ENCODE measurements at regions not wholly inside any gene's neighbourhood (a gene's known extent, or its start where the extent isn't known, plus 50 kb on each side); places are given as distances from the start of the nearest gene placed in this dataset.
A peak's percentile ranks its signal among the peaks of the same experiment; 100 is the strongest.

GRCh38 chr2:134129900-134130537 is 123.9 kb upstream of the MGAT5 start:
- no peak for DNase-seq

GRCh38 chr2:134131681-134132489 is 122.0 kb upstream of the MGAT5 start:
- DNase-seq: no peak

GRCh38 chr2:134132490-134132857 is 121.4 kb upstream of the MGAT5 start:
- no peak for DNase-seq

- DNase-seq: no peak
Observed at GRCh38 chr2:134133622-134134312, 120.1 kb upstream of the MGAT5 start.

- no peak for DNase-seq
Observed at GRCh38 chr2:134134313-134134706, 119.6 kb upstream of the MGAT5 start.

GRCh38 chr2:134134827-134135226 is 119.0 kb upstream of the MGAT5 start:
- no peak for DNase-seq

GRCh38 chr2:134135793-134136192 is 118.1 kb upstream of the MGAT5 start:
- DNase-seq: no peak

- no peak for DNase-seq
Observed at GRCh38 chr2:134136731-134137130, 117.1 kb upstream of the MGAT5 start.

GRCh38 chr2:134137182-134137611 is 116.7 kb upstream of the MGAT5 start:
- peak; percentile 49 to 61 for DNase-seq

- DNase-seq: no peak
Observed at GRCh38 chr2:134138115-134138514, 115.8 kb upstream of the MGAT5 start.

- DNase-seq: no peak
Observed at GRCh38 chr2:134139611-134140010, 114.3 kb upstream of the MGAT5 start.

- no peak for DNase-seq
Observed at GRCh38 chr2:134140251-134140661, 113.6 kb upstream of the MGAT5 start.

- DNase-seq: no peak
Observed at GRCh38 chr2:134141598-134142340, 112.1 kb upstream of the MGAT5 start.

GRCh38 chr2:134142341-134142738 is 111.5 kb upstream of the MGAT5 start:
- no peak for DNase-seq

GRCh38 chr2:134142903-134143302 is 111.0 kb upstream of the MGAT5 start:
- DNase-seq: no peak

GRCh38 chr2:134143568-134143967 is 110.3 kb upstream of the MGAT5 start:
- no peak for DNase-seq

GRCh38 chr2:134144081-134144596 is 109.7 kb upstream of the MGAT5 start:
- DNase-seq: no peak

GRCh38 chr2:134144651-134145050 is 109.2 kb upstream of the MGAT5 start:
- DNase-seq: no peak

- no peak for DNase-seq
Observed at GRCh38 chr2:134145519-134145918, 108.4 kb upstream of the MGAT5 start.

- DNase-seq: no peak
Observed at GRCh38 chr2:134146161-134146560, 107.7 kb upstream of the MGAT5 start.

GRCh38 chr2:134146620-134147019 is 107.3 kb upstream of the MGAT5 start:
- DNase-seq: no peak

GRCh38 chr2:134148172-134148571 is 105.7 kb upstream of the MGAT5 start:
- DNase-seq: no peak
